Parathyroid adenoma (tissue), 2 donors: ENCODE measurements at regions not wholly inside any gene's neighbourhood (a gene's known extent, or its start where the extent isn't known, plus 50 kb on each side); places are given as distances from the start of the nearest gene placed in this dataset.

Experiments
- H2AFZ ChIP-seq: fragments of 300-600 bp; sonication (generic); one replicate; pipeline ENCODE4 v1.7.0; 2017; ENCODE audit warnings: antibody characterized with exemption, mild to moderate bottlenecking
- H3K27ac ChIP-seq: fragments of 300-600 bp; sonication (generic); one replicate; pipeline ENCODE4 v1.7.0; 2017
- H3K27me3 ChIP-seq: fragments of 300-600 bp; sonication (generic); one replicate; pipeline ENCODE4 v1.7.0; 2017; ENCODE audit warnings: low read length; ENCODE audit not compliant: control insufficient read depth, insufficient read depth
- H3K36me3 ChIP-seq: fragments of 300-600 bp; sonication (generic); one replicate; pipeline ENCODE4 v1.7.0; 2017; ENCODE audit warnings: low read length; ENCODE audit not compliant: control insufficient read depth, insufficient read depth
- H3K4me1 ChIP-seq: fragments of 300-600 bp; sonication (generic); one replicate; pipeline ENCODE4 v1.7.0; 2017; ENCODE audit warnings: control low read depth
- H3K4me2 ChIP-seq: fragments of 300-600 bp; sonication (generic); one replicate; pipeline ENCODE4 v1.7.0; 2017; ENCODE audit warnings: low read length
- H3K4me3 ChIP-seq: fragments of 300-600 bp; sonication (generic); one replicate; pipeline ENCODE4 v1.7.0; 2017; ENCODE audit warnings: low read depth, low read length
- H3K79me2 ChIP-seq: fragments of 300-600 bp; sonication (generic); one replicate; pipeline ENCODE4 v1.7.0; 2017; ENCODE audit warnings: control low read depth
- H3K9ac ChIP-seq: fragments of 300-600 bp; sonication (generic); one replicate; pipeline ENCODE4 v1.7.0; 2017; ENCODE audit warnings: mild to moderate bottlenecking
- H3K9me3 ChIP-seq: fragments of 300-600 bp; sonication (generic); one replicate; pipeline ENCODE4 v1.7.0; 2017; ENCODE audit warnings: low read length; ENCODE audit not compliant: control insufficient read depth
- TF ChIP-seq, protein P1 (sequence below): fragments of 300-600 bp; sonication (generic); IDR thresholded peaks from one replicate; pipeline ENCODE4 v1.7.0; 2017; ENCODE audit warnings: antibody characterized with exemption, mild to moderate bottlenecking
- donor health status: primary hyperparathyroidism.

DNA sequence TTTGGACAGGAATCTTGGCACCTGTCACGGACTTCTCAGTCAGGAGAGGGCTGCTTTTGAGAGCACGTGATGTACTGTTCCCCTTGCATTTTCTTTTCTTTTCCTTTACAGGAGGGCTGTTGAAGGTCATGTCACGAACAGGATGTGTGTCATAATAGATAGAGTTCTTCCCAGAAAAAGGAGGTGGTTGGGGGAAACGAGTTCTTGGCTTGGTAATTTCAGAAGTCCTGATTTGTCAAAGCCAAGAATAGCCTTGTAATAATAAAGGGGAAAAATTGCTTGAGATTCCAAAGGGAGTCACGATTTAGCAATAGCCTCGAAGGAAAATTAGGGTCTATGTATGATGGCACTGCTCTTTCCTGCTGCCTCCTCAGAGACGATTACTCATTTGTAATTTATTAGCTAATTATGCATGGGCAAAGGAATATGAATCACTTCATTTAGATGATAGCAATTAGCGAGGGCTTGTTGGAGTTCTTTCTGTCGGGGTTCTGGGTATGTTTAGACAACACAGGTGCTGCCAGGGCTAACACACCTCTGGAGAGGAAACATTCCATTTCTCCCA lies 277.7 kb upstream of the N4BP1 start:
- Histone ChIP-seq H3K4me2 (no peak overlapping the region), H3K27me3 (no peaks in the 10 kb centered on the region), H3K79me2 (no peaks in the 10 kb centered on the region), H3K36me3 (no peaks in the 10 kb centered on the region), H3K4me3 (no peak overlapping the region), H2AFZ (no peak overlapping the region), H3K9me3 (no peaks in the 10 kb centered on the region), H3K27ac (no peak overlapping the region), H3K9ac (no peak overlapping the region), H3K4me1 (no peaks in the 10 kb centered on the region)
- TF ChIP-seq, protein P1, sequence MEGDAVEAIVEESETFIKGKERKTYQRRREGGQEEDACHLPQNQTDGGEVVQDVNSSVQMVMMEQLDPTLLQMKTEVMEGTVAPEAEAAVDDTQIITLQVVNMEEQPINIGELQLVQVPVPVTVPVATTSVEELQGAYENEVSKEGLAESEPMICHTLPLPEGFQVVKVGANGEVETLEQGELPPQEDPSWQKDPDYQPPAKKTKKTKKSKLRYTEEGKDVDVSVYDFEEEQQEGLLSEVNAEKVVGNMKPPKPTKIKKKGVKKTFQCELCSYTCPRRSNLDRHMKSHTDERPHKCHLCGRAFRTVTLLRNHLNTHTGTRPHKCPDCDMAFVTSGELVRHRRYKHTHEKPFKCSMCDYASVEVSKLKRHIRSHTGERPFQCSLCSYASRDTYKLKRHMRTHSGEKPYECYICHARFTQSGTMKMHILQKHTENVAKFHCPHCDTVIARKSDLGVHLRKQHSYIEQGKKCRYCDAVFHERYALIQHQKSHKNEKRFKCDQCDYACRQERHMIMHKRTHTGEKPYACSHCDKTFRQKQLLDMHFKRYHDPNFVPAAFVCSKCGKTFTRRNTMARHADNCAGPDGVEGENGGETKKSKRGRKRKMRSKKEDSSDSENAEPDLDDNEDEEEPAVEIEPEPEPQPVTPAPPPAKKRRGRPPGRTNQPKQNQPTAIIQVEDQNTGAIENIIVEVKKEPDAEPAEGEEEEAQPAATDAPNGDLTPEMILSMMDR: no peak

- H3K36me3 ChIP-seq: no peaks in the 10 kb centered on the region
- H3K4me3 ChIP-seq: no peak overlapping the region
- H3K79me2 ChIP-seq: no peaks in the 10 kb centered on the region
- TF ChIP-seq, protein P1: no peak
- no peaks in the 10 kb centered on the region for H3K4me1 ChIP-seq
- H3K27ac ChIP-seq: no peak overlapping the region
- H3K27me3 ChIP-seq: no peaks in the 10 kb centered on the region
- no peak overlapping the region for H3K9ac ChIP-seq
- H2AFZ ChIP-seq: no peak overlapping the region
- H3K9me3 ChIP-seq: no peaks in the 10 kb centered on the region
- H3K4me2 ChIP-seq: no peak overlapping the region
Observed at GRCh38 chr16:48885471-48885870, 275.5 kb upstream of the N4BP1 start.

DNA sequence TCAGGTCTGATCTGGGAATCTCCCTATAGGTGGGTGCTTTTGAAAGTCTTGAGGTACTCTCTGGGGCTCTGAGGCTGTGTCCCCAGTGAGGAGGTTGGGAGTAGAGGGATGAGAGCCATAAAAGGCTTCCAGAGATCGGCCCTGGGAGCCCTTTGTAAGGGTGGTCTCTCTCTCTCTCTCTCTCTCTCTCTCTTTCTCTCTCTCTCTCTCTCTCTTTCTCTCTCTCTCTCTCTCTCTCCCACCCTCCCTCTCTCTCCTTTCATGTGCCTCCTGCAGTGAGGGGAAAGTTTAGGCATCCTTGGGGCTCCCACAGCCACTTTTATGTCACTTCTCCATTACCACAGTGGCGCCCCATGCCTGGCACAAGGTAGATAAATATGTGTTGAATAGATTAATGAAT lies 271.3 kb upstream of the N4BP1 start:
- no peaks in the 10 kb centered on the region for H3K27me3 ChIP-seq
- H3K36me3 ChIP-seq: no peaks in the 10 kb centered on the region
- H3K4me1 ChIP-seq: no peaks in the 10 kb centered on the region
- H3K9me3 ChIP-seq: no peaks in the 10 kb centered on the region
- no peak overlapping the region for H3K27ac ChIP-seq
- H3K79me2 ChIP-seq: no peaks in the 10 kb centered on the region
- H3K4me3 ChIP-seq: no peak overlapping the region
- H2AFZ ChIP-seq: no peak overlapping the region
- H3K9ac ChIP-seq: no peak overlapping the region
- H3K4me2 ChIP-seq: no peak overlapping the region
- TF ChIP-seq, protein P1: no peak

- Histone ChIP-seq H2AFZ (no peak overlapping the region), H3K27ac (no peak overlapping the region), H3K4me3 (no peak overlapping the region), H3K9me3 (no peaks in the 10 kb centered on the region), H3K4me1 (no peaks in the 10 kb centered on the region), H3K4me2 (no peak overlapping the region), H3K36me3 (no peaks in the 10 kb centered on the region), H3K79me2 (no peaks in the 10 kb centered on the region), H3K9ac (no peak overlapping the region), H3K27me3 (no peaks in the 10 kb centered on the region)
- TF ChIP-seq, protein P1: no peak
Observed at GRCh38 chr16:48879223-48880122, 269.5 kb upstream of the N4BP1 start.
